HL-60 (cell line): ENCODE measurements at regions not wholly inside any gene's neighbourhood (a gene's known extent, or its start where the extent isn't known, plus 50 kb on each side); places are given as distances from the start of the nearest gene placed in this dataset.

ENCODE experiments used
- DNase-seq, 2 experiments: peaks; one replicate each; pipeline ENCODE4 v3.0.0-alpha.2; 2010 to 2020; ENCODE audit warnings: low read depth in 1 of 2, low spot score in 1 of 2
- H3K27ac ChIP-seq: fragments of 250-450 bp; sonication (Bioruptor Pico); replicated peaks from 2 replicates; pipeline ENCODE4 v1.5.1; 2020; ENCODE audit warnings: mild to moderate bottlenecking, moderate library complexity
- H3K27me3 ChIP-seq: fragments of 250-450 bp; sonication (Bioruptor Pico); 2 replicates; pipeline ENCODE4 v1.5.1; 2021; ENCODE audit warnings: mild to moderate bottlenecking, moderate library complexity; ENCODE audit not compliant: insufficient read depth, poor library complexity, severe bottlenecking
- H3K4me3 ChIP-seq: replicated peaks from 2 replicates; pipeline ENCODE4 v1.5.1; 2011; ENCODE audit warnings: mild to moderate bottlenecking, control low read depth, low read length; ENCODE audit not compliant: insufficient read depth
- GABPA ChIP-seq: IDR thresholded peaks from 2 replicates; pipeline ENCODE4 v1.6.1; 2012; ENCODE audit warnings: low read depth
- POLR2AphosphoS5 ChIP-seq: IDR thresholded peaks from 2 replicates; pipeline ENCODE4 v1.6.1; 2012; ENCODE audit warnings: low read depth
- SPI1 ChIP-seq: IDR thresholded peaks from 2 replicates; pipeline ENCODE4 v1.6.1; 2012; ENCODE audit warnings: low read depth, mild to moderate bottlenecking, borderline replicate concordance
- TF ChIP-seq, protein P1 (sequence below): IDR thresholded peaks from 2 replicates; pipeline ENCODE4 v1.6.1; 2012; ENCODE audit warnings: low read depth; ENCODE audit not compliant: insufficient replicate concordance
- TF ChIP-seq, protein P2 (sequence below): IDR thresholded peaks from one replicate; pipeline ENCODE4 v1.5.1; 2011; ENCODE audit warnings: low read length, control low read depth, inconsistent platforms; ENCODE audit not compliant: insufficient read depth

GRCh38 chr10:108567899-108568752, 1355.2 kb downstream of the XPNPEP1 start:
- Histone ChIP-seq H3K27ac (no peak overlapping the region), H3K27me3 (no peaks in the 10 kb centered on the region), H3K4me3 (no peak overlapping the region)
- DNase-seq: no peak
- TF ChIP-seq SPI1: no peak
- TF ChIP-seq, protein P1, sequence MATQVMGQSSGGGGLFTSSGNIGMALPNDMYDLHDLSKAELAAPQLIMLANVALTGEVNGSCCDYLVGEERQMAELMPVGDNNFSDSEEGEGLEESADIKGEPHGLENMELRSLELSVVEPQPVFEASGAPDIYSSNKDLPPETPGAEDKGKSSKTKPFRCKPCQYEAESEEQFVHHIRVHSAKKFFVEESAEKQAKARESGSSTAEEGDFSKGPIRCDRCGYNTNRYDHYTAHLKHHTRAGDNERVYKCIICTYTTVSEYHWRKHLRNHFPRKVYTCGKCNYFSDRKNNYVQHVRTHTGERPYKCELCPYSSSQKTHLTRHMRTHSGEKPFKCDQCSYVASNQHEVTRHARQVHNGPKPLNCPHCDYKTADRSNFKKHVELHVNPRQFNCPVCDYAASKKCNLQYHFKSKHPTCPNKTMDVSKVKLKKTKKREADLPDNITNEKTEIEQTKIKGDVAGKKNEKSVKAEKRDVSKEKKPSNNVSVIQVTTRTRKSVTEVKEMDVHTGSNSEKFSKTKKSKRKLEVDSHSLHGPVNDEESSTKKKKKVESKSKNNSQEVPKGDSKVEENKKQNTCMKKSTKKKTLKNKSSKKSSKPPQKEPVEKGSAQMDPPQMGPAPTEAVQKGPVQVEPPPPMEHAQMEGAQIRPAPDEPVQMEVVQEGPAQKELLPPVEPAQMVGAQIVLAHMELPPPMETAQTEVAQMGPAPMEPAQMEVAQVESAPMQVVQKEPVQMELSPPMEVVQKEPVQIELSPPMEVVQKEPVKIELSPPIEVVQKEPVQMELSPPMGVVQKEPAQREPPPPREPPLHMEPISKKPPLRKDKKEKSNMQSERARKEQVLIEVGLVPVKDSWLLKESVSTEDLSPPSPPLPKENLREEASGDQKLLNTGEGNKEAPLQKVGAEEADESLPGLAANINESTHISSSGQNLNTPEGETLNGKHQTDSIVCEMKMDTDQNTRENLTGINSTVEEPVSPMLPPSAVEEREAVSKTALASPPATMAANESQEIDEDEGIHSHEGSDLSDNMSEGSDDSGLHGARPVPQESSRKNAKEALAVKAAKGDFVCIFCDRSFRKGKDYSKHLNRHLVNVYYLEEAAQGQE: no peak
- TF ChIP-seq POLR2AphosphoS5: no peak
- TF ChIP-seq GABPA: no peak
- TF ChIP-seq, protein P2, sequence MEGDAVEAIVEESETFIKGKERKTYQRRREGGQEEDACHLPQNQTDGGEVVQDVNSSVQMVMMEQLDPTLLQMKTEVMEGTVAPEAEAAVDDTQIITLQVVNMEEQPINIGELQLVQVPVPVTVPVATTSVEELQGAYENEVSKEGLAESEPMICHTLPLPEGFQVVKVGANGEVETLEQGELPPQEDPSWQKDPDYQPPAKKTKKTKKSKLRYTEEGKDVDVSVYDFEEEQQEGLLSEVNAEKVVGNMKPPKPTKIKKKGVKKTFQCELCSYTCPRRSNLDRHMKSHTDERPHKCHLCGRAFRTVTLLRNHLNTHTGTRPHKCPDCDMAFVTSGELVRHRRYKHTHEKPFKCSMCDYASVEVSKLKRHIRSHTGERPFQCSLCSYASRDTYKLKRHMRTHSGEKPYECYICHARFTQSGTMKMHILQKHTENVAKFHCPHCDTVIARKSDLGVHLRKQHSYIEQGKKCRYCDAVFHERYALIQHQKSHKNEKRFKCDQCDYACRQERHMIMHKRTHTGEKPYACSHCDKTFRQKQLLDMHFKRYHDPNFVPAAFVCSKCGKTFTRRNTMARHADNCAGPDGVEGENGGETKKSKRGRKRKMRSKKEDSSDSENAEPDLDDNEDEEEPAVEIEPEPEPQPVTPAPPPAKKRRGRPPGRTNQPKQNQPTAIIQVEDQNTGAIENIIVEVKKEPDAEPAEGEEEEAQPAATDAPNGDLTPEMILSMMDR: no peak

- TF ChIP-seq, protein P2: no peak
- TF ChIP-seq, protein P1: no peak
- TF ChIP-seq POLR2AphosphoS5 (no peak), SPI1 (no peak), GABPA (no peak)
- Histone ChIP-seq H3K27me3 (no peaks in the 10 kb centered on the region), H3K4me3 (no peak overlapping the region), H3K27ac (no peak overlapping the region)
- DNase-seq: no peak
Observed at GRCh38 chr10:108566316-108567107, 1356.8 kb downstream of the XPNPEP1 start.

DNA sequence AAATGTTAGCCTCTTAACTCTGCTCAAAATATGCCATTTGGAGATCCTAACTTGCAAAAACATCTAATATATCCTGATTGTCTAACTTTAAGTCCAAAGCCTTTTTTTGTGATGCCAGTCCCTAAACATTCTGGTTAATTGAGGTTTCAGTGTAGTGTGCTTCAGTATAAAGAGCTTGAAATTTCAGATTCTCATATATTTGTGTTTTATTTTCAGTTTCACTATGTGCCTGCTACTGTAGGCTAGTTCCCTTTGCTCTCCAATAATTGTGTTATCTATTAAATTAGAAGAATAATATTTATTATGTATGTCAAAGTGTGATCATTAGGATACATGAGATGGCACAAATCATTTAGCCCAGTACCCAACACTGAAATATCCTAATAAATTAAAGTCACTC, 1361.2 kb downstream of the XPNPEP1 start:
- no peak overlapping the region for H3K27ac ChIP-seq

More for the DNA sequence above, 1361.2 kb downstream of the XPNPEP1 start:
- DNase-seq: no peak
- TF ChIP-seq, protein P1: no peak
- TF ChIP-seq, protein P2: no peak
- TF ChIP-seq POLR2AphosphoS5 (no peak), SPI1 (no peak), GABPA (no peak)
- Histone ChIP-seq H3K27me3 (no peaks in the 10 kb centered on the region), H3K4me3 (no peak overlapping the region)
